GM19468 (cell line): ENCODE measurements at regions not wholly inside any gene's neighbourhood (a gene's known extent, or its start where the extent isn't known, plus 50 kb on each side); places are given as distances from the start of the nearest gene placed in this dataset.
"Not testable (repeated sequence)": the region's sequence is repeated elsewhere in the genome, so short reads cannot be mapped to it uniquely, and the experiment has no call there.

Source experiments
- ATAC-seq: cut with Tn5 transposase; IDR thresholded peaks from one replicate; pipeline ENCODE4 v1.9.1; 2021; ENCODE audit warnings: mild to moderate bottlenecking, moderate library complexity, moderate number of reproducible peaks; ENCODE audit not compliant: unreplicated experiment; ENCODE audit errors: extremely low read depth

- no peak for ATAC-seq
Measured at GRCh38 chr3:31300456-31301443, 232.0 kb upstream of the STT3B start.

- ATAC-seq: no peak
Measured at GRCh38 chr3:31302343-31302742, 230.4 kb upstream of the STT3B start.

- no peak for ATAC-seq
Measured at GRCh38 chr3:31305340-31305739, 227.4 kb upstream of the STT3B start.

GRCh38 chr3:31307131-31307785, 225.5 kb upstream of the STT3B start:
- no peak for ATAC-seq

GRCh38 chr3:31311559-31311958, 221.2 kb upstream of the STT3B start:
- ATAC-seq: no peak

GRCh38 chr3:31312400-31312799, 220.3 kb upstream of the STT3B start:
- no peak for ATAC-seq

GRCh38 chr3:31314258-31314657, 218.5 kb upstream of the STT3B start:
- no peak for ATAC-seq

- ATAC-seq: no peak
Measured at GRCh38 chr3:31319332-31319731, 213.4 kb upstream of the STT3B start.

GRCh38 chr3:31321620-31322019, 211.1 kb upstream of the STT3B start:
- no peak for ATAC-seq

- no peak for ATAC-seq
Measured at GRCh38 chr3:31322460-31322859, 210.3 kb upstream of the STT3B start.

GRCh38 chr3:31327826-31328357, 204.8 kb upstream of the STT3B start:
- ATAC-seq: not testable (repeated sequence)

- no peak for ATAC-seq
Measured at GRCh38 chr3:31331278-31331677, 201.4 kb upstream of the STT3B start.

- no peak for ATAC-seq
Measured at GRCh38 chr3:31341130-31341529, 191.6 kb upstream of the STT3B start.

GRCh38 chr3:31343075-31343474, 189.7 kb upstream of the STT3B start:
- ATAC-seq: no peak

- ATAC-seq: no peak
Measured at GRCh38 chr3:31345581-31345980, 187.1 kb upstream of the STT3B start.

- ATAC-seq: no peak
Measured at GRCh38 chr3:31346542-31346979, 186.2 kb upstream of the STT3B start.

- ATAC-seq: no peak
Measured at GRCh38 chr3:31349001-31349748, 183.6 kb upstream of the STT3B start.

GRCh38 chr3:31350307-31350706, 182.4 kb upstream of the STT3B start:
- no peak for ATAC-seq

GRCh38 chr3:31352331-31352730, 180.4 kb upstream of the STT3B start:
- no peak for ATAC-seq

- no peak for ATAC-seq
Measured at GRCh38 chr3:31353166-31353565, 179.6 kb upstream of the STT3B start.
